K562 (cell line): ENCODE measurements at regions not wholly inside any gene's neighbourhood (a gene's known extent, or its start where the extent isn't known, plus 50 kb on each side); places are given as distances from the start of the nearest gene placed in this dataset.

Source experiments
- CAMTA2 ChIP-seq: fragments of 250-450 bp; sonication (Bioruptor Pico); conservative IDR thresholded peaks from 2 replicates; pipeline ENCODE4 v1.5.1; 2022
- CTCF ChIP-seq, 3 experiments: IDR thresholded peaks in 2 of 3; conservative IDR thresholded peaks in 1 of 3; 2 replicates each; pipeline ENCODE4 v1.5.1; 2011 to 2012; ENCODE audit warnings: low read length in 3 of 3, mild to moderate bottlenecking in 3 of 3, control low read depth in 2 of 3, improper control_type of control experiment in 1 of 3, inconsistent platforms in 1 of 3, low read depth in 1 of 3, mixed read lengths in 1 of 3, moderate library complexity in 1 of 3; ENCODE audit not compliant: insufficient read depth in 2 of 3
- EZH2 ChIP-seq: IDR thresholded peaks from 2 replicates; pipeline ENCODE4 v1.6.1; 2012; ENCODE audit warnings: low read depth, mild to moderate bottlenecking, inconsistent platforms, low read length, borderline replicate concordance
- HNRNPLL ChIP-seq: fragments of 200-400 bp; formaldehyde crosslinking; IDR thresholded peaks from 2 replicates; pipeline ENCODE4 v1.6.1; 2017; ENCODE audit warnings: low read length, low read depth, mild to moderate bottlenecking; ENCODE audit not compliant: poor library complexity, severe bottlenecking
- TAF1 ChIP-seq: IDR thresholded peaks from 2 replicates; pipeline ENCODE4 v1.6.1; 2011; ENCODE audit warnings: mild to moderate bottlenecking, low read length, moderate library complexity; ENCODE audit not compliant: insufficient read depth, control insufficient read depth, severe bottlenecking; ENCODE audit errors: extremely low read depth
- TCF7 ChIP-seq: sonication (generic); IDR thresholded peaks from 2 replicates; pipeline ENCODE4 v1.6.1; 2016; ENCODE audit warnings: antibody characterized with exemption, borderline replicate concordance
- TFAM ChIP-seq: fragments of 250-450 bp; sonication (Bioruptor Pico); conservative IDR thresholded peaks from 2 replicates; pipeline ENCODE4 v1.5.0; 2021; ENCODE audit warnings: mild to moderate bottlenecking, moderate library complexity
- ZNF184 ChIP-seq: sonication (generic); formaldehyde crosslinking; IDR thresholded peaks from 2 replicates; pipeline ENCODE4 v1.5.0; 2020; ENCODE audit warnings: missing genetic modification reagents
- ZNF274 ChIP-seq: IDR thresholded peaks from 2 replicates; pipeline ENCODE4 v1.6.1; 2011; ENCODE audit warnings: low read depth, mild to moderate bottlenecking, low read length, moderate library complexity, borderline replicate concordance
- ZNF512 ChIP-seq: IDR thresholded peaks from 2 replicates; pipeline ENCODE4 v1.6.1; 2016; ENCODE audit warnings: missing genetic modification characterization, missing compliant biosample characterization

- no peak for TF ChIP-seq ZNF274
- TF ChIP-seq TAF1: no peak
- TF ChIP-seq ZNF512 (tag): no peak
- TF ChIP-seq ZNF184 (CRISPR knock-in tag): no peak
- TF ChIP-seq CTCF (IDR thresholded peaks at IDR 0.05 in 2 of 3, conservative IDR thresholded peaks at IDR 0.05 in 1 of 3; ENCODE audit: insufficient read depth in 2 of 3, low read depth in 1 of 3, low read length in 3 of 3): no peak
- TF ChIP-seq EZH2: no peak
- TF ChIP-seq CAMTA2: no peak
- TF ChIP-seq TFAM (CRISPR knock-in tag): no peak
- TF ChIP-seq TCF7: no peak
- TF ChIP-seq HNRNPLL: no peak
These were observed 551.7 kb upstream of the LRRN3 start for GRCh38 chr7:110539216-110539615.
